ENCODE measurements at regions not wholly inside any gene's neighbourhood (a gene's known extent, or its start where the extent isn't known, plus 50 kb on each side); places are given as distances from the start of the nearest gene placed in this dataset.

DNA sequence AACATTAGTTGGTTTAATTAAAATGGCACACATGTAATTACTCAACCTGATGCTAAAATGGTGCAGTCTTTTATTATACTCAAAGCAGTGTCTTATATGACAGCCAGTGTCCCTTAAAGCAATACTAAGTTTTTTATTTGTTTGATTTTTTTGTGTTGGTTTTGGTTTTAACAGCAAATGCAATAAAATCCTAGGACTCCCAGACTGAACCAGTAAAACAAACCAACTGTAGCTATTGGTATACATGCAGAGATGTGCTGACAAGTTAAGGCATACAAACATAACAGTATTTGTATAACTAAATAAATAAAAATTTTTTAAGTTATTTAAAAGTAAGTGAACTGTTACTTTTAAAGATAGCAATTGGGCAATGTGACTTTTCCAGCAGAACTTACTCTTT, 387.7 kb downstream of the RND3 start:
- Histone ChIP-seq H3K4me2 (ENCODE audit: insufficient read depth, low read length) (no peak overlapping the region), H3K36me3 (ENCODE audit: control insufficient read depth in 2 of 2, extremely low read depth in 1 of 2, insufficient read depth in 2 of 2, low read length in 2 of 2) (no peaks in the 10 kb centered on the region), H3K4me1 (ENCODE audit: control insufficient read depth, extremely low read depth, insufficient read depth, low read length) (peaks cover 19% of the 10 kb centered on the region), H3K27ac (ENCODE audit: insufficient read depth, low read depth, low read length) (no peak overlapping the region), H4K20me1 (replicated peaks; ENCODE audit: control insufficient read depth, extremely low read depth, insufficient read depth, low read length) (no peaks in the 10 kb centered on the region), H3K9me1 (replicated peaks; ENCODE audit: control insufficient read depth, extremely low read depth, insufficient read depth, low read length) (no peaks in the 10 kb centered on the region), H3K79me2 (ENCODE audit: control insufficient read depth, insufficient read depth, low read length) (no peaks in the 10 kb centered on the region), H2AFZ (ENCODE audit: low read depth, low read length) (no peak overlapping the region), H3K27me3 (ENCODE audit: control insufficient read depth in 2 of 2, insufficient read depth in 2 of 2, low read length in 2 of 2) (no peaks in the 10 kb centered on the region), H3K4me3 (replicated peaks in 1 of 3; ENCODE audit: insufficient read depth in 1 of 3, low read depth in 1 of 3, low read length in 3 of 3) (no peak overlapping the region), H3K9me3 (replicated peaks; ENCODE audit: control insufficient read depth, insufficient read depth, low read length) (no peaks in the 10 kb centered on the region), H3K9ac (replicated peaks; ENCODE audit: extremely low read depth, insufficient read depth, low read length) (no peak overlapping the region)
- intact Hi-C loops (cut with micrococcal nuclease) (loop anchor here (2.0 to 5.0 kb wide), 2 partner anchors 25 to 73 kb away; no protein-coding TSS in a partner anchor), dilution Hi-C loops (cut with MboI; ENCODE audit: extremely low pct_ligation_motif_present, low sequenced_read_pairs) (no loop called here)
- FAIRE-seq (no peak), DNase-seq (ENCODE audit: low read depth, low spot score) (no peak)
- CTCF ChIA-PET = no interaction called here
- POLR2A ChIA-PET = no interaction called here
- no TSS peak for BruUV-seq (replicated peaks)
- no peak for TF ChIP-seq POLR2A (IDR thresholded peaks at IDR 0.05; ENCODE audit: low read depth, low read length)
- TF ChIP-seq, protein P1, sequence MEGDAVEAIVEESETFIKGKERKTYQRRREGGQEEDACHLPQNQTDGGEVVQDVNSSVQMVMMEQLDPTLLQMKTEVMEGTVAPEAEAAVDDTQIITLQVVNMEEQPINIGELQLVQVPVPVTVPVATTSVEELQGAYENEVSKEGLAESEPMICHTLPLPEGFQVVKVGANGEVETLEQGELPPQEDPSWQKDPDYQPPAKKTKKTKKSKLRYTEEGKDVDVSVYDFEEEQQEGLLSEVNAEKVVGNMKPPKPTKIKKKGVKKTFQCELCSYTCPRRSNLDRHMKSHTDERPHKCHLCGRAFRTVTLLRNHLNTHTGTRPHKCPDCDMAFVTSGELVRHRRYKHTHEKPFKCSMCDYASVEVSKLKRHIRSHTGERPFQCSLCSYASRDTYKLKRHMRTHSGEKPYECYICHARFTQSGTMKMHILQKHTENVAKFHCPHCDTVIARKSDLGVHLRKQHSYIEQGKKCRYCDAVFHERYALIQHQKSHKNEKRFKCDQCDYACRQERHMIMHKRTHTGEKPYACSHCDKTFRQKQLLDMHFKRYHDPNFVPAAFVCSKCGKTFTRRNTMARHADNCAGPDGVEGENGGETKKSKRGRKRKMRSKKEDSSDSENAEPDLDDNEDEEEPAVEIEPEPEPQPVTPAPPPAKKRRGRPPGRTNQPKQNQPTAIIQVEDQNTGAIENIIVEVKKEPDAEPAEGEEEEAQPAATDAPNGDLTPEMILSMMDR (IDR thresholded peaks at IDR 0.05; ENCODE audit: extremely low read depth in 1 of 2, insufficient read depth in 1 of 2, low read depth in 1 of 2, low read length in 2 of 2) = no peak
- TF ChIP-seq POLR2AphosphoS5 (IDR thresholded peaks at IDR 0.05; ENCODE audit: insufficient read depth, low read depth, low read length) = no peak
- no peak for TF ChIP-seq JUN (IDR thresholded peaks at IDR 0.05; ENCODE audit: borderline replicate concordance, insufficient read depth, insufficient read length, low read depth)
- TF ChIP-seq EZH2 (IDR thresholded peaks at IDR 0.05; ENCODE audit: borderline replicate concordance, low read depth, low read length, severe bottlenecking) = no peak
- no peak for TF ChIP-seq MYC (IDR thresholded peaks at IDR 0.05; ENCODE audit: low read depth, low read length)
- TF ChIP-seq FOS (IDR thresholded peaks at IDR 0.05; ENCODE audit: borderline replicate concordance, insufficient read depth, low read length) = no peak
- TF ChIP-seq, protein P2, sequence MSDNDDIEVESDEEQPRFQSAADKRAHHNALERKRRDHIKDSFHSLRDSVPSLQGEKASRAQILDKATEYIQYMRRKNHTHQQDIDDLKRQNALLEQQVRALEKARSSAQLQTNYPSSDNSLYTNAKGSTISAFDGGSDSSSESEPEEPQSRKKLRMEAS (IDR thresholded peaks at IDR 0.05; ENCODE audit: insufficient read depth, insufficient read length) = no peak
- no peak for TF ChIP-seq GATA2 (IDR thresholded peaks at IDR 0.05; ENCODE audit: insufficient read depth, insufficient read length, low read depth, low read length)
